Choroid plexus epithelial cell (primary cell): ENCODE measurements at regions not wholly inside any gene's neighbourhood (a gene's known extent, or its start where the extent isn't known, plus 50 kb on each side); places are given as distances from the start of the nearest gene placed in this dataset.

ENCODE experiments used
- DNase-seq: peaks from one replicate; pipeline ENCODE4 v3.0.0-alpha.2; 2010; ENCODE audit warnings: low read depth
- H3K4me3 ChIP-seq: 2 replicates; pipeline ENCODE4 v1.5.1; 2011; ENCODE audit warnings: low read depth, mild to moderate bottlenecking, control low read depth, low read length, moderate library complexity
- TF ChIP-seq, protein P1 (sequence below): conservative IDR thresholded peaks from 2 replicates; pipeline ENCODE4 v1.5.1; 2011; ENCODE audit warnings: low read depth, mild to moderate bottlenecking, control low read depth, inconsistent platforms, low read length, moderate library complexity

- DNase-seq, result no peak
- no peak overlapping the region for H3K4me3 ChIP-seq
- TF ChIP-seq, protein P1, sequence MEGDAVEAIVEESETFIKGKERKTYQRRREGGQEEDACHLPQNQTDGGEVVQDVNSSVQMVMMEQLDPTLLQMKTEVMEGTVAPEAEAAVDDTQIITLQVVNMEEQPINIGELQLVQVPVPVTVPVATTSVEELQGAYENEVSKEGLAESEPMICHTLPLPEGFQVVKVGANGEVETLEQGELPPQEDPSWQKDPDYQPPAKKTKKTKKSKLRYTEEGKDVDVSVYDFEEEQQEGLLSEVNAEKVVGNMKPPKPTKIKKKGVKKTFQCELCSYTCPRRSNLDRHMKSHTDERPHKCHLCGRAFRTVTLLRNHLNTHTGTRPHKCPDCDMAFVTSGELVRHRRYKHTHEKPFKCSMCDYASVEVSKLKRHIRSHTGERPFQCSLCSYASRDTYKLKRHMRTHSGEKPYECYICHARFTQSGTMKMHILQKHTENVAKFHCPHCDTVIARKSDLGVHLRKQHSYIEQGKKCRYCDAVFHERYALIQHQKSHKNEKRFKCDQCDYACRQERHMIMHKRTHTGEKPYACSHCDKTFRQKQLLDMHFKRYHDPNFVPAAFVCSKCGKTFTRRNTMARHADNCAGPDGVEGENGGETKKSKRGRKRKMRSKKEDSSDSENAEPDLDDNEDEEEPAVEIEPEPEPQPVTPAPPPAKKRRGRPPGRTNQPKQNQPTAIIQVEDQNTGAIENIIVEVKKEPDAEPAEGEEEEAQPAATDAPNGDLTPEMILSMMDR, result no peak
Measured at GRCh38 chr10:28459453-28460144, 73.3 kb upstream of the WAC start.

- H3K4me3 ChIP-seq, result no peak overlapping the region
- TF ChIP-seq, protein P1, result no peak
- no peak for DNase-seq
Measured at GRCh38 chr10:28463141-28463540, 69.8 kb upstream of the WAC start.

DNA sequence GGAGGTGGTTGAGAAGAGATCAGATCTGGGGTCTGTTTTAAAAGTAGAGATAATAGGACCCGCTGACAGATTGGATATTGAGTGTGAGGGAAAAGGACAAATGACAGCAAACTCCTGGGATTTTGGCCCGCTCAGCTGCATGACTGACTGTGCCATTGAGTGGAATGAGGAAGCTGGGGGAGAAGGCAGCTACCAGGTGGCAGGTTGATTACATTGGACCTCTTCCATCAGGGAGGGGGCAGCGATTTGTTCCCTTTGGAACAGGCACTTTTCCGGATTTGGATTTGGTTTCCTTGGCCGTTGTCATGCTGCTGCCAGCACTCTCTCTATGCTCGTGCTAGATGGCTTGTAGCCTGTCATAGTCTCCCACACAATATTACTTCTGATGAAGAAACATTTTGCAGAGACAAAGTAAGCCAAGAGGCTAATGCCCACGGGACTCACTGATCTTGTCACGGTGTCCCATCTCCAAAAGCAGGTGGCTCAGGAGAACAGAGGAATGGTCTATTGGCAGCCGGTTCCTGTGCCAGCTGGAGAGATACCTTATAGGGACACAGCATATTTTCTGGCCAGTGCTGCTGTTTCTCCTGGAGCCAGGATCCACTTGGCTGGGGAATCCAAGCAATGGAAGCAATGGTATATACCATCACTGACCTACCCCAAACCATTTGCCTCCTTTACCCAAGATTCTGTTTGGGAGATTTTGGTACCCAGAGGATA is 69.1 kb upstream of the WAC start:
- DNase-seq, result no peak
- no peak overlapping the region for H3K4me3 ChIP-seq
- TF ChIP-seq, protein P1, result no peak

DNA sequence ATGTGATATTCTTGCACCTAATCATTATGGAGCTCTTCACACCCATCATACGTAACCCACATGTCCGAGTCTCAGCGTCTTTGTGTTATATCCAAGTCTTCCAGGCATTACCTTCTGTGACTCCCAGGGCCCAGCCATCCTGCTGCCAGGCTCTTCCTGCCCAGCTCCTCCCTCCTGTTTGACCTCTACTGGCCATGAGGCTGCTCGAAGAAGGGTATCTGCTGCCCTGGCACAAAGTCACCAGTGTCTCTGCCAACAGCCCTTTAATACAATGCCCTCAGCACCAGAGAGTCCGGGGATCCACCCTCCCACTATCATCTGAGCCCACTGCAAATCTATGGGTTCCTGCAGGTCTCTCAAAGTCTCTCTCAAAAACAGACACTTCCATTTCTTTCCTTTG is 65.3 kb upstream of the WAC start:
- H3K4me3 ChIP-seq, result no peak overlapping the region
- DNase-seq, result no peak
- TF ChIP-seq, protein P1, result no peak

DNA sequence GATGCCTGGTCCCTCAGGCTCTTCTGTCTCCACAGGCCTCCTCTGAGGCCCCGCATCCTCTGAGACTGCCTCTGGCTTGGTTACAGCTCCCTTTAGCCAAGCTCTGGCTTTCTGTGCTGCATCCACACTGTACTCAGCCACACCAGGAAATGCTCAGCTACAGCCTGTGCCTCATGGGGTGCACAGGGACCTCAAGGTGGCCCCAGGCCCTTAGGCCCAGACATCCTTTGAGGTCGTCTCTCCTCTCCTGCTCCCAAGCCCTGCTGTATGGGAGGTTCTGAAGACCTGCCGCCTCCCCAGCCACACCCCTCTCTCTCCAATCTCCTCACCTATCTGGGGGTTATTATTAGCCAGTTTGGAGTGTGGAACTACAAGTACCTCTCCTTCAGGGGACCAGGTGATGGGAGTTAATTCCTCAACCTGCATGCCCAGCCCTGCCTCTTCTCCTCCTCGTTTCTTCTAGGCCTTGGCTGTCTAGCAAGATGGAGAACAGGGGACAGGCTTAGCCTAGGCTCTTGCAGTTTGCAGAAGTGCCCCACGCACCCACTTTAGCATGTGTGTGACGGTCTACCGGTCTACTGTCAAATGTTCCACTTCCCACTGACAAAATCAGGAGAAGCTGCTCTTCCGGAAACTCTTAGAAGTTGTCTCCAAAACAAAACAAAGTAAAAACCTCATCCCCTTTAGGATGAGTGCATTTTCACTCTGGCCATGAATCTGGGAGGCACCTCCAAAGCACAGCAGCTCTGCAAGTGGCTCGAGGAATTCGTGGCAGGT is 64.0 kb upstream of the WAC start:
- TF ChIP-seq, protein P1, result no peak
- no peak overlapping the region for H3K4me3 ChIP-seq
- DNase-seq, result no peak

GRCh38 chr10:28470873-28471651 is 61.9 kb upstream of the WAC start:
- TF ChIP-seq, protein P1, result no peak
- no peak overlapping the region for H3K4me3 ChIP-seq
- DNase-seq, result no peak
